SK-N-SH (cell line): ENCODE measurements at regions not wholly inside any gene's neighbourhood (a gene's known extent, or its start where the extent isn't known, plus 50 kb on each side); places are given as distances from the start of the nearest gene placed in this dataset.

ENCODE experiments used
- CTCF ChIA-PET: fragments of 300-600, 350-600 bp; formaldehyde crosslinking; extraction: SDS; loops from one replicate; lab custom pipeline; 2021; lab: Yijun Ruan, JAX
- POLR2A ChIA-PET: fragments of 350-600 bp; sonication (Branson Sonifier 250); formaldehyde crosslinking; extraction: SDS; loops from one replicate; lab custom pipeline; 2020; ENCODE audit warnings: antibody characterized with exemption, inconsistent platforms; lab: Yijun Ruan, JAX
- DNase-seq: peaks from one replicate; pipeline ENCODE4 v3.0.0; 2012
- H2AFZ ChIP-seq: fragments of 200-600 bp; sonication (generic); 2 replicates; pipeline ENCODE4 v1.8.1; 2016; ENCODE audit warnings: antibody characterized with exemption, mild to moderate bottlenecking, low read depth
- H3F3A ChIP-seq: fragments of 200-600 bp; sonication (generic); replicated peaks from 2 replicates; pipeline ENCODE3; 2016; ENCODE audit warnings: antibody characterized with exemption, mild to moderate bottlenecking; ENCODE audit not compliant: insufficient read depth
- H3K27ac ChIP-seq, 2 experiments: fragments of 200-500 bp in 1 of 2; fragments of 200-600 bp in 1 of 2; sonication (Bioruptor generic) in 1 of 2; sonication (generic), shearing (Covaris generic) in 1 of 2; 2 replicates each; pipeline versions ENCODE4 v1.5.1 to v1.6.1; 2014 to 2016; ENCODE audit warnings: low read depth in 2 of 2, inconsistent platforms in 1 of 2, low read length in 1 of 2, mild to moderate bottlenecking in 1 of 2, mixed read lengths in 1 of 2
- H3K27me3 ChIP-seq: fragments of 200-600 bp; sonication (generic), shearing (Covaris generic); 2 replicates; pipeline ENCODE4 v1.6.1; 2016; ENCODE audit warnings: mixed run types; ENCODE audit not compliant: insufficient read depth
- H3K36me3 ChIP-seq, 2 experiments: fragments of 200-500 bp in 1 of 2; fragments of 200-600 bp in 1 of 2; sonication (Bioruptor generic) in 1 of 2; sonication (generic) in 1 of 2; replicated peaks in 1 of 2; 2 replicates each; pipeline versions ENCODE3 to v1.5.1; 2014 to 2016; ENCODE audit warnings: low read length in 1 of 2, mild to moderate bottlenecking in 1 of 2; ENCODE audit not compliant: insufficient read depth in 2 of 2, control insufficient read depth in 1 of 2
- H3K4me1 ChIP-seq, 2 experiments: fragments of 200-500 bp in 1 of 2; fragments of 200-600 bp in 1 of 2; sonication (Bioruptor generic) in 1 of 2; sonication (generic), shearing (Covaris generic) in 1 of 2; 2 replicates each; pipeline versions ENCODE4 v1.5.1 to v1.6.1; 2014 to 2016; ENCODE audit warnings: low read depth in 1 of 2, low read length in 1 of 2, mixed run types in 1 of 2; ENCODE audit not compliant: insufficient read depth in 2 of 2, control insufficient read depth in 1 of 2
- H3K4me2 ChIP-seq: fragments of 200-600 bp; sonication (generic), shearing (Covaris generic); 2 replicates; pipeline ENCODE4 v1.6.1; 2017; ENCODE audit warnings: mixed run types
- H3K4me3 ChIP-seq, 2 experiments: fragments of 200-500 bp in 1 of 2; fragments of 200-600 bp in 1 of 2; sonication (Bioruptor generic) in 1 of 2; sonication (generic), shearing (Covaris generic) in 1 of 2; 2 replicates each; pipeline versions ENCODE4 v1.5.1 to v1.8.1; 2014 to 2016; ENCODE audit warnings: low read depth in 2 of 2, inconsistent platforms in 1 of 2, low read length in 1 of 2, mild to moderate bottlenecking in 1 of 2, mixed read lengths in 1 of 2, moderate library complexity in 1 of 2
- H3K79me2 ChIP-seq: fragments of 200-600 bp; sonication (generic); 2 replicates; pipeline ENCODE4 v1.8.1; 2017; ENCODE audit warnings: mild to moderate bottlenecking; ENCODE audit not compliant: insufficient read depth
- H3K9ac ChIP-seq: fragments of 200-600 bp; sonication (generic); 2 replicates; pipeline ENCODE4 v1.6.1; 2017; ENCODE audit warnings: mixed run types
- H3K9me2 ChIP-seq: fragments of 200-600 bp; sonication (generic); 2 replicates; pipeline ENCODE4 v1.6.1; 2017; ENCODE audit warnings: mixed run types
- H3K9me3 ChIP-seq: fragments of 200-600 bp; sonication (generic); 2 replicates; pipeline ENCODE4 v1.6.1; 2017; ENCODE audit warnings: mixed run types, mild to moderate bottlenecking, moderate library complexity
- H4K20me1 ChIP-seq: fragments of 200-600 bp; sonication (generic); 2 replicates; pipeline ENCODE4 v1.6.1; 2017; ENCODE audit warnings: mild to moderate bottlenecking, mixed run types; ENCODE audit not compliant: insufficient read depth
- EZH2phosphoT487 ChIP-seq: fragments of 200-600 bp; sonication (generic); IDR thresholded peaks from 2 replicates; pipeline ENCODE4 v1.6.1; 2017; ENCODE audit warnings: low read depth, mixed run types, mild to moderate bottlenecking, antibody characterized with exemption, moderate library complexity, borderline replicate concordance
- FOXJ3 ChIP-seq: sonication (generic); formaldehyde crosslinking; IDR thresholded peaks from 2 replicates; pipeline ENCODE4 v1.5.1; 2020; ENCODE audit warnings: mild to moderate bottlenecking, missing genetic modification reagents
- GABPA ChIP-seq: IDR thresholded peaks from 2 replicates; pipeline ENCODE4 v1.4.0; 2012; ENCODE audit warnings: low read depth, mild to moderate bottlenecking
- GATA2 ChIP-seq: sonication (generic); formaldehyde crosslinking; IDR thresholded peaks from 2 replicates; pipeline ENCODE4 v1.5.0; 2020; ENCODE audit warnings: mild to moderate bottlenecking, missing genetic modification reagents
- MEF2A ChIP-seq: IDR thresholded peaks from 2 replicates; pipeline ENCODE4 v1.4.0; 2012; ENCODE audit warnings: low read depth, borderline replicate concordance
- MXI1 ChIP-seq: IDR thresholded peaks from 2 replicates; pipeline ENCODE4 v1.6.1; 2012; ENCODE audit warnings: mild to moderate bottlenecking, low read depth, low read length, improper control_type of control experiment
- RAD21 ChIP-seq: IDR thresholded peaks from 2 replicates; pipeline ENCODE4 v1.6.1; 2012; ENCODE audit warnings: mild to moderate bottlenecking, low read length
- RXRA ChIP-seq: IDR thresholded peaks from 2 replicates; pipeline ENCODE4 v1.4.0; 2012; ENCODE audit warnings: low read depth, mild to moderate bottlenecking, borderline replicate concordance
- SIN3A ChIP-seq: IDR thresholded peaks from 2 replicates; pipeline ENCODE4 v1.6.1; 2012; ENCODE audit warnings: low read depth, mild to moderate bottlenecking, low read length, moderate library complexity, borderline replicate concordance
- SMC3 ChIP-seq: IDR thresholded peaks from 2 replicates; pipeline ENCODE4 v1.6.1; 2012; ENCODE audit warnings: low read depth, low read length, improper control_type of control experiment
- TEAD4 ChIP-seq: IDR thresholded peaks from 2 replicates; pipeline ENCODE4 v1.4.0; 2012; ENCODE audit warnings: mild to moderate bottlenecking, borderline replicate concordance; ENCODE audit not compliant: insufficient read depth
- whole genome bisulfite sequencing: methylation state at CpG from one replicate; pipeline ENCODE4 v1.1.6; 2017; ENCODE audit warnings: low lambda C conversion rate; 5-methylcytosine and 5-hydroxymethylcytosine counted together
- TF ChIP-seq, protein P1 (sequence below): IDR thresholded peaks from 2 replicates; pipeline ENCODE4 v1.4.0; 2012; ENCODE audit warnings: low read depth, borderline replicate concordance
- TF ChIP-seq, protein P2 (sequence below): IDR thresholded peaks from 2 replicates; pipeline ENCODE4 v1.6.1; 2012; ENCODE audit warnings: mild to moderate bottlenecking, low read depth, low read length, moderate library complexity

DNA sequence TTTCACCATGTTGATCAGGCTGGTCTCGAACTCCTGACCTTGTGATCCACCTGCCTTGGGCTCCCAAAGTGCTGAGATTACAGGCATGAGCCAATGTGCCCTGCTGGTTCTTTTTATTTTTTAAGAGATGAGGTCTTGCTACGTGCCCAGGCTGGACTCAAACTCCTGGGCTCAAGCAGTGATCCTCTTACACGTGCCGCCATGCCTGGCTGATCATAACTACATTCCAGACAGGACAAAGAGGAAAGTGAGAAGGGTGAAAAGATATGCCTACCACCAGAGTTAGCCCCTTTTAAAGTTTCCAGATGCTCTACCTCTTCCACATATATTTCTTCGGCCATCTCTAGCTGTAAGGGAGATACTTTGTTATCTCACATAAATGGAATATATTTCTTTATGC is 79.7 kb upstream of the SOX13 start:
- Histone ChIP-seq H3K9me2 (no peaks in the 10 kb centered on the region), H3K4me2 (no peak overlapping the region), H3K79me2 (no peaks in the 10 kb centered on the region), H2AFZ (no peak overlapping the region), H3K9me3 (no peaks in the 10 kb centered on the region), H3K36me3 (no peaks in the 10 kb centered on the region), H3K9ac (no peak overlapping the region), H3F3A (no peaks in the 10 kb centered on the region), H3K27ac (no peak overlapping the region), H3K4me3 (no peak overlapping the region), H3K4me1 (no peaks in the 10 kb centered on the region), H3K27me3 (peaks cover 9% of the 10 kb centered on the region; the same call in 1 of the 2 replicates), H4K20me1 (no peaks in the 10 kb centered on the region)
- TF ChIP-seq TEAD4 (no peak), SMC3 (no peak), EZH2phosphoT487 (no peak), MEF2A (no peak), GABPA (no peak), RXRA (no peak), GATA2 (CRISPR knock-in tag) (no peak), FOXJ3 (CRISPR knock-in tag) (no peak)
- TF ChIP-seq, protein P1, sequence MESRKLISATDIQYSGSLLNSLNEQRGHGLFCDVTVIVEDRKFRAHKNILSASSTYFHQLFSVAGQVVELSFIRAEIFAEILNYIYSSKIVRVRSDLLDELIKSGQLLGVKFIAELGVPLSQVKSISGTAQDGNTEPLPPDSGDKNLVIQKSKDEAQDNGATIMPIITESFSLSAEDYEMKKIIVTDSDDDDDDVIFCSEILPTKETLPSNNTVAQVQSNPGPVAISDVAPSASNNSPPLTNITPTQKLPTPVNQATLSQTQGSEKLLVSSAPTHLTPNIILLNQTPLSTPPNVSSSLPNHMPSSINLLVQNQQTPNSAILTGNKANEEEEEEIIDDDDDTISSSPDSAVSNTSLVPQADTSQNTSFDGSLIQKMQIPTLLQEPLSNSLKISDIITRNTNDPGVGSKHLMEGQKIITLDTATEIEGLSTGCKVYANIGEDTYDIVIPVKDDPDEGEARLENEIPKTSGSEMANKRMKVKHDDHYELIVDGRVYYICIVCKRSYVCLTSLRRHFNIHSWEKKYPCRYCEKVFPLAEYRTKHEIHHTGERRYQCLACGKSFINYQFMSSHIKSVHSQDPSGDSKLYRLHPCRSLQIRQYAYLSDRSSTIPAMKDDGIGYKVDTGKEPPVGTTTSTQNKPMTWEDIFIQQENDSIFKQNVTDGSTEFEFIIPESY, result no peak
- TF ChIP-seq, protein P2, sequence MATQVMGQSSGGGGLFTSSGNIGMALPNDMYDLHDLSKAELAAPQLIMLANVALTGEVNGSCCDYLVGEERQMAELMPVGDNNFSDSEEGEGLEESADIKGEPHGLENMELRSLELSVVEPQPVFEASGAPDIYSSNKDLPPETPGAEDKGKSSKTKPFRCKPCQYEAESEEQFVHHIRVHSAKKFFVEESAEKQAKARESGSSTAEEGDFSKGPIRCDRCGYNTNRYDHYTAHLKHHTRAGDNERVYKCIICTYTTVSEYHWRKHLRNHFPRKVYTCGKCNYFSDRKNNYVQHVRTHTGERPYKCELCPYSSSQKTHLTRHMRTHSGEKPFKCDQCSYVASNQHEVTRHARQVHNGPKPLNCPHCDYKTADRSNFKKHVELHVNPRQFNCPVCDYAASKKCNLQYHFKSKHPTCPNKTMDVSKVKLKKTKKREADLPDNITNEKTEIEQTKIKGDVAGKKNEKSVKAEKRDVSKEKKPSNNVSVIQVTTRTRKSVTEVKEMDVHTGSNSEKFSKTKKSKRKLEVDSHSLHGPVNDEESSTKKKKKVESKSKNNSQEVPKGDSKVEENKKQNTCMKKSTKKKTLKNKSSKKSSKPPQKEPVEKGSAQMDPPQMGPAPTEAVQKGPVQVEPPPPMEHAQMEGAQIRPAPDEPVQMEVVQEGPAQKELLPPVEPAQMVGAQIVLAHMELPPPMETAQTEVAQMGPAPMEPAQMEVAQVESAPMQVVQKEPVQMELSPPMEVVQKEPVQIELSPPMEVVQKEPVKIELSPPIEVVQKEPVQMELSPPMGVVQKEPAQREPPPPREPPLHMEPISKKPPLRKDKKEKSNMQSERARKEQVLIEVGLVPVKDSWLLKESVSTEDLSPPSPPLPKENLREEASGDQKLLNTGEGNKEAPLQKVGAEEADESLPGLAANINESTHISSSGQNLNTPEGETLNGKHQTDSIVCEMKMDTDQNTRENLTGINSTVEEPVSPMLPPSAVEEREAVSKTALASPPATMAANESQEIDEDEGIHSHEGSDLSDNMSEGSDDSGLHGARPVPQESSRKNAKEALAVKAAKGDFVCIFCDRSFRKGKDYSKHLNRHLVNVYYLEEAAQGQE, result no peak
- ChIA-PET CTCF (no interaction called here), POLR2A (no interaction called here)
- WGBS, result 75% methylated on average over 5 of the region's 5 CpGs
- no peak for DNase-seq

DNA sequence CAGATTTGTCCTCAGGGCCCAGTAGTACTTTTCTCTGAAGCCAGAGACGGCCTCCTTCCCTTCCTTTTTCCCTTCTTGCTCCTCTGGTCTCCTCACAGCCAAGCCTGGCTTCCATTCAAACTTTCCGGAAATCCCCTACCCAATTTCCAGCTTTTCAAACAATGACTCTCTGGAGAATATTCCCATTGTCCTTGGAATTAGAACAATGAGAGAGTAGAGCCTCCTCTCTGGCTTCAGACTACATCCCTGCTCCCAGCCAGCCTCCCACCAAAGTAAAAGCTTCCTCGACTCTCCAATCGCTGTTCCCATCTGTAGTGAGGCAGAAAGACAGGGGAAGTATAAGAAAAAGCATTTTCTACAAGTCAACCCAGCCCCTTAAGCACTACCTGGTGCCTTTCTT is 77.7 kb upstream of the SOX13 start:
- H3K4me2 ChIP-seq, result no peak overlapping the region
- no peak overlapping the region for H2AFZ ChIP-seq
- H3F3A ChIP-seq, result no peaks in the 10 kb centered on the region
- no peak for DNase-seq
- 30% methylated on average over 4 of the region's 4 CpGs for WGBS
- H3K9me3 ChIP-seq, result no peaks in the 10 kb centered on the region
- no peak overlapping the region for H3K27ac ChIP-seq
- no peaks in the 10 kb centered on the region for H4K20me1 ChIP-seq
- no peaks in the 10 kb centered on the region for H3K4me1 ChIP-seq
- H3K9ac ChIP-seq, result no peak overlapping the region
- CTCF ChIA-PET, result no interaction called here
- POLR2A ChIA-PET, result no interaction called here
- peaks cover 9% of the 10 kb centered on the region; the same call in 1 of the 2 replicates for H3K27me3 ChIP-seq
- H3K36me3 ChIP-seq, result no peaks in the 10 kb centered on the region
- TF ChIP-seq MXI1 (no peak), SIN3A (no peak), RAD21 (no peak)
- H3K4me3 ChIP-seq, result no peak overlapping the region
- H3K9me2 ChIP-seq, result no peaks in the 10 kb centered on the region
- H3K79me2 ChIP-seq, result no peaks in the 10 kb centered on the region
